B cell (primary cell): ENCODE measurements at regions not wholly inside any gene's neighbourhood (a gene's known extent, or its start where the extent isn't known, plus 50 kb on each side); places are given as distances from the start of the nearest gene placed in this dataset.

Source experiments
- ATAC-seq: fragments of 200-7000 bp; cut with Tn5 transposase; one replicate; pipeline ENCODE4 v1.10.0; 2021; ENCODE audit warnings: low read depth, mild to moderate bottlenecking, moderate number of reproducible peaks, moderate library complexity
- CTCF ChIA-PET: fragments of 350-600 bp; sonication (Branson Sonifier 250); formaldehyde crosslinking; loops from one replicate; lab custom pipeline; 2021; ENCODE audit warnings: antibody characterized with exemption, inconsistent platforms; lab: Charles Lee
- POLR2A ChIA-PET: fragments of 350-600 bp; sonication (Branson Sonifier 250); formaldehyde crosslinking; loops from one replicate; lab custom pipeline; 2021; ENCODE audit warnings: antibody characterized with exemption; lab: Charles Lee
- DNase-seq: peaks from one replicate; pipeline ENCODE4 v3.0.0; 2013
- H2AFZ ChIP-seq: 2 replicates; pipeline ENCODE4 v1.6.1; 2012; ENCODE audit warnings: mild to moderate bottlenecking, low read depth, low read length; ENCODE audit not compliant: insufficient read depth, poor library complexity, severe bottlenecking
- H3K27ac ChIP-seq, 2 donors: 1 replicate in 1 of 2; 2 replicates in 1 of 2; pipeline ENCODE4 v1.5.1; 2012 to 2013; ENCODE audit warnings: low read length in 2 of 2, mild to moderate bottlenecking in 2 of 2, moderate library complexity in 1 of 2
- H3K27me3 ChIP-seq, 4 experiments: fragments of 200-600 bp in 1 of 4; sonication (generic) in 1 of 4; replicated peaks in 1 of 4; 1 replicate in 2 of 4; 2 replicates in 2 of 4; pipeline versions ENCODE4 v1.6.1 to v1.7.0; 2013 to 2016; ENCODE audit warnings: low read length in 3 of 4, mild to moderate bottlenecking in 2 of 4, mixed read lengths in 1 of 4, moderate library complexity in 1 of 4; ENCODE audit not compliant: insufficient read depth in 4 of 4, control insufficient read depth in 3 of 4; ENCODE audit errors: control extremely low read depth in 1 of 4
- H3K36me3 ChIP-seq, 2 experiments: replicated peaks in 1 of 2; 1 replicate in 1 of 2; 2 replicates in 1 of 2; pipeline versions ENCODE4 v1.6.1 to v1.7.1; 2013; ENCODE audit warnings: low read length in 1 of 2; ENCODE audit not compliant: insufficient read depth in 2 of 2, control insufficient read depth in 1 of 2; ENCODE audit errors: control extremely low read depth in 1 of 2, extremely low read depth in 1 of 2
- H3K4me1 ChIP-seq, 2 donors: fragments of 200-600 bp in 1 of 2; sonication (generic) in 1 of 2; 1 replicate in 1 of 2; 2 replicates in 1 of 2; pipeline versions ENCODE4 v1.5.1 to v1.6.1; 2013 to 2017; ENCODE audit warnings: low read length in 2 of 2; ENCODE audit not compliant: control insufficient read depth in 2 of 2, insufficient read depth in 2 of 2
- H3K4me2 ChIP-seq: replicated peaks from 2 replicates; pipeline ENCODE3; 2012; ENCODE audit warnings: mild to moderate bottlenecking, low read depth, low read length; ENCODE audit not compliant: poor library complexity, severe bottlenecking
- H3K4me3 ChIP-seq, 5 experiments: fragments of 200-600 bp in 1 of 5; sonication (generic) in 1 of 5; 1 replicate in 3 of 5; 2 replicates in 2 of 5; pipeline versions ENCODE4 v1.5.1 to v1.7.0; 2011 to 2016; ENCODE audit warnings: low read length in 4 of 5, mild to moderate bottlenecking in 4 of 5, low read depth in 2 of 5, control low read depth in 1 of 5, moderate library complexity in 1 of 5; ENCODE audit not compliant: insufficient read depth in 1 of 5; ENCODE audit errors: control extremely low read depth in 1 of 5, extremely low read depth in 1 of 5
- H3K79me2 ChIP-seq: fragments of 200-600 bp; sonication (generic); one replicate; pipeline ENCODE4 v1.6.0; 2016; ENCODE audit warnings: low read length; ENCODE audit not compliant: control insufficient read depth, insufficient read depth
- H3K9ac ChIP-seq: fragments of 200-600 bp; sonication (generic); 2 replicates; pipeline ENCODE4 v1.6.1; 2017; ENCODE audit warnings: mild to moderate bottlenecking, low read length, moderate library complexity
- H3K9me3 ChIP-seq, 3 donors: one replicate each; pipeline versions ENCODE4 v1.6.1 to v1.7.1; 2013; ENCODE audit warnings: low read length in 2 of 3; ENCODE audit not compliant: control insufficient read depth in 2 of 3, insufficient read depth in 1 of 3; ENCODE audit errors: control extremely low read depth in 1 of 3
- H4K20me1 ChIP-seq: 2 replicates; pipeline ENCODE4 v1.6.0; 2012; ENCODE audit warnings: mild to moderate bottlenecking, low read length; ENCODE audit not compliant: insufficient read depth, control insufficient read depth, poor library complexity, severe bottlenecking
- H3K27ac Mint-ChIP-seq: one replicate; pipeline ENCODE4 v1.8.0; 2021; ENCODE audit warnings: mixed read lengths
- H3K27me3 Mint-ChIP-seq: one replicate; pipeline ENCODE4 v1.8.0; 2021; ENCODE audit warnings: mixed read lengths
- H3K4me1 Mint-ChIP-seq: one replicate; pipeline ENCODE4 v1.8.0; 2021; ENCODE audit warnings: mixed read lengths
- H3K4me3 Mint-ChIP-seq: one replicate; pipeline ENCODE4 v1.8.0; 2021; ENCODE audit warnings: mixed read lengths
- H3K9me3 Mint-ChIP-seq: one replicate; pipeline ENCODE4 v1.8.0; 2022; ENCODE audit warnings: mixed read lengths; ENCODE audit not compliant: insufficient read depth
- EZH2 ChIP-seq: IDR thresholded peaks from 2 replicates; pipeline ENCODE4 v1.6.1; 2012; ENCODE audit warnings: borderline replicate concordance, low read depth, mild to moderate bottlenecking, moderate library complexity, low read length; ENCODE audit not compliant: insufficient read depth, poor library complexity, severe bottlenecking
- WGBS: methylation state at CpG from one replicate; pipeline ENCODE4 v1.1.5; 2013; ENCODE audit warnings: missing lambda C conversion rate; ENCODE audit not compliant: insufficient coverage; 5-methylcytosine and 5-hydroxymethylcytosine counted together
- intact Hi-C: fragments of 100-400 bp; cut with micrococcal nuclease; formaldehyde crosslinking; loops from one replicate; pipeline ENCODE4 v1.10.0; 2022
- TF ChIP-seq, protein P1 (sequence below): fragments of 200-600 bp; IDR thresholded peaks from one replicate; pipeline ENCODE4 v1.8.0; 2022; ENCODE audit warnings: antibody characterized with exemption, mild to moderate bottlenecking

DNA sequence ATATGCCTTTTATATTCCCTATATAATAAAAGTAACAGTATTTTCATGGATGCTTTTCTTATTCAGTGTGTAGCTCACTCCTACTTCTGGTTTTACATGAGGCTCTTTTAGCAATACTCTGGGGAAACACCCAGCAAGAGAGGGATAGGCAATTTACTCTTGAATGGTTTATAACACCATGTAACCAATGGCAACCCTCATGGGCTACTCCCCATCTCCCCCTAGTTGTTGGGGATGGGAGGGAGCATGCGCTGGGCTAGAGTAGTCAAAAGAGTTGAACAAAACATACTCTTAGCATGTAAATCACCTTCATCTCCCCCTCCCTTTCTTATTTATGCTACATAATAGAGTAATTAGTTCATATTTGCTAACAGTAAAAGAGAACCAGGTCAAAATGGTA, 140.1 kb upstream of the LRFN2 start:
- Histone ChIP-seq H3K79me2 (no peaks in the 10 kb centered on the region), H3K4me1 (no peaks in the 10 kb centered on the region), H4K20me1 (no peaks in the 10 kb centered on the region), H3K36me3 (no peaks in the 10 kb centered on the region), H2AFZ (no peak overlapping the region), H3K9ac (no peak overlapping the region), H3K27me3 (no peaks in the 10 kb centered on the region), H3K9me3 (no peaks in the 10 kb centered on the region), H3K4me3 (no peak overlapping the region), H3K4me2 (no peak overlapping the region), H3K27ac (no peak overlapping the region)
- intact Hi-C loops, result no loop called here
- TF ChIP-seq EZH2, result no peak
- TF ChIP-seq, protein P1, sequence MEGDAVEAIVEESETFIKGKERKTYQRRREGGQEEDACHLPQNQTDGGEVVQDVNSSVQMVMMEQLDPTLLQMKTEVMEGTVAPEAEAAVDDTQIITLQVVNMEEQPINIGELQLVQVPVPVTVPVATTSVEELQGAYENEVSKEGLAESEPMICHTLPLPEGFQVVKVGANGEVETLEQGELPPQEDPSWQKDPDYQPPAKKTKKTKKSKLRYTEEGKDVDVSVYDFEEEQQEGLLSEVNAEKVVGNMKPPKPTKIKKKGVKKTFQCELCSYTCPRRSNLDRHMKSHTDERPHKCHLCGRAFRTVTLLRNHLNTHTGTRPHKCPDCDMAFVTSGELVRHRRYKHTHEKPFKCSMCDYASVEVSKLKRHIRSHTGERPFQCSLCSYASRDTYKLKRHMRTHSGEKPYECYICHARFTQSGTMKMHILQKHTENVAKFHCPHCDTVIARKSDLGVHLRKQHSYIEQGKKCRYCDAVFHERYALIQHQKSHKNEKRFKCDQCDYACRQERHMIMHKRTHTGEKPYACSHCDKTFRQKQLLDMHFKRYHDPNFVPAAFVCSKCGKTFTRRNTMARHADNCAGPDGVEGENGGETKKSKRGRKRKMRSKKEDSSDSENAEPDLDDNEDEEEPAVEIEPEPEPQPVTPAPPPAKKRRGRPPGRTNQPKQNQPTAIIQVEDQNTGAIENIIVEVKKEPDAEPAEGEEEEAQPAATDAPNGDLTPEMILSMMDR, result no peak
- H3K4me1 Mint-ChIP-seq, result no peaks in the 10 kb centered on the region
- ATAC-seq (no peak), DNase-seq (no peak)
- POLR2A ChIA-PET, result no interaction called here
- H3K27me3 Mint-ChIP-seq, result no peaks in the 10 kb centered on the region
- H3K9me3 Mint-ChIP-seq, result no peaks in the 10 kb centered on the region
- CTCF ChIA-PET, result no interaction called here
- no peak overlapping the region for H3K4me3 Mint-ChIP-seq
- WGBS, result no CpG with 5 or more reads among the region's 1 CpG
- no peak overlapping the region for H3K27ac Mint-ChIP-seq

DNA sequence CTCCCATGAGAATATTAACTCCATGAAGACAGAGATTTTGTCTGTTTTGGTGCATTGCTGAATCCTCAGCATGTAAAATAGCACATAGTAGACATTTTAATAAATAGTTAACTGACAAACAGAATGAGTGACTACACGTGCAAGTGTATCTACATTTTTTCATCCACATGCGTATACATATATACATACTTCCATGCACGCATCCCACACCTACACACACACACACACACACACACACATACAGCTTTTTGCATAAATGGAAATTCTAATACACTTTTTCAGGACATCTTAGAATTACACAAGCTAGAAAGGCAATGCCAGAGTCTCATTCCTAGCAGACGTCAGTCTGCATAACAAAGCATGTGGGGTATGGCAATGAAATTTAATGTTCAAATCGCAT, 139.7 kb upstream of the LRFN2 start:
- Histone ChIP-seq H3K4me2 (no peak overlapping the region), H3K9me3 (no peaks in the 10 kb centered on the region), H3K27me3 (no peaks in the 10 kb centered on the region), H3K27ac (no peak overlapping the region), H3K4me3 (no peak overlapping the region), H3K79me2 (no peaks in the 10 kb centered on the region), H4K20me1 (no peaks in the 10 kb centered on the region), H2AFZ (no peak overlapping the region), H3K36me3 (no peaks in the 10 kb centered on the region), H3K4me1 (no peaks in the 10 kb centered on the region), H3K9ac (no peak overlapping the region)
- no peak for TF ChIP-seq EZH2
- TF ChIP-seq, protein P1, result no peak
- H3K27ac Mint-ChIP-seq, result no peak overlapping the region
- no peaks in the 10 kb centered on the region for H3K4me1 Mint-ChIP-seq
- 100% methylated on average over 2 of the region's 5 CpGs for WGBS
- intact Hi-C loops, result no loop called here
- no peaks in the 10 kb centered on the region for H3K9me3 Mint-ChIP-seq
- ATAC-seq (no peak), DNase-seq (no peak)
- CTCF ChIA-PET, result no interaction called here
- POLR2A ChIA-PET, result no interaction called here
- H3K27me3 Mint-ChIP-seq, result no peaks in the 10 kb centered on the region
- no peak overlapping the region for H3K4me3 Mint-ChIP-seq
